RKO (cell line): ENCODE measurements at regions not wholly inside any gene's neighbourhood (a gene's known extent, or its start where the extent isn't known, plus 50 kb on each side); places are given as distances from the start of the nearest gene placed in this dataset.
"Not testable (repeated sequence)": the region's sequence is repeated elsewhere in the genome, so short reads cannot be mapped to it uniquely, and the experiment has no call there.

Source experiments
- DNase-seq: peaks from one replicate; pipeline ENCODE4 v3.0.0-alpha.2; 2016; ENCODE audit warnings: low spot score

- DNase-seq = not testable (repeated sequence)
These were observed 1711.3 kb downstream of the KHDRBS2 start for GRCh38 chr6:60574723-60575122.

- DNase-seq = peak; percentile 44
These were observed 1713.4 kb downstream of the KHDRBS2 start for GRCh38 chr6:60572607-60573006.

DNA sequence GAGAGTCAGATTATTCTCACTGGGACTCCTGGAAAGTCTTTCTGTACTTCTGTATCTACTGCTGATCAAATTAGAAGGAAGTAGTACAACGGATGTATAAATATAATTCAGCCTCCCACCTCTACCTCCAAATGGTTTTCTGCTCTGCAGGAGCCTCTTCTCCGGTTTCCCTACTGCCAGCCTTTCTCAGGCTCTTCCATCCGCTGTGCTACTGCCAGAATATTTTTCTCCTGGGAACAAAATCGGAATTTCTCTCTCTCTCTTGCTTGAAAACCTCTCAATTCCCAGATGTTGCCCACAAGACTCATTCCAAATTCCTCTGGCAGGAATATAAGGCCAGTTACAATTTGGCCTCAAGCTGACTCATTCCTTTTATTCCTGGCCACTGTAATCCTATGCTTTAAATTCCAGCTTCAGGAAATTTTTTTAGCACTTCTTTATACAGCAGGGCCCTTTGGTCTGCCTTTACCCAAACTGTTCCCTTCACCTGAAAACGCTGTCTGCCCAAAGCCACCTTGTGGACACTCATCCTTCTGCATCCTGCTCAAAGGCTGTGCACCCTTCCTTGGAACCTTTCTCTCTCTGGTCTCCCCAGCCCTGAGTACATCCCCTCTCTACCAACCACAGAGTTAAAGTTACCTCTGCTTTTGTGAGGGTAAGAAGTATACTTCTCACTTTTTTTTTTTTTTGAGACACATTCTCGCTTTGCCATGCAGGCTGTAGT, 1714.6 kb downstream of the KHDRBS2 start:
- not testable (repeated sequence) for DNase-seq

DNA sequence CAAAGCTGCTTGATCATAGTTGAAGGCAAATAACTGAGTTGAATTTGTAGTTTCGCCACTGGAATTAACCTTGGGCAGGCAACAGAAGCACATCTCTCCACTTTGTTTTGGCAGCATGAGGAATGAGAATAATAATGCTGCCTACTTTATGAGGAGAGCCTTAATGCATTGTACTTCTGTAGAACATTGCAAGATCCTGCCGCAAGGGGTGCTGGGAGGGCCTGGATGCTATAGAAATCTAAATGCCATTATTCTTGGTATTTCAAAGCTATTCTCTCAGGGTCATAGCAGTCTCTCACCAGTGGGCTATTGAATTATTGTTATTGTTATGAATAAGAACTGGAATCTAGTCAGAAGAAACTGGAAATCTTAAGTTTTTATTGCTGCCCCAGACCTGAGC, 1715.4 kb downstream of the KHDRBS2 start:
- DNase-seq = not testable (repeated sequence)

- peak; percentile 61 for DNase-seq
These were observed 1718.4 kb downstream of the KHDRBS2 start for GRCh38 chr6:60567447-60568187.

- not testable (repeated sequence) for DNase-seq
These were observed 1719.6 kb downstream of the KHDRBS2 start for GRCh38 chr6:60566387-60566786.

DNA sequence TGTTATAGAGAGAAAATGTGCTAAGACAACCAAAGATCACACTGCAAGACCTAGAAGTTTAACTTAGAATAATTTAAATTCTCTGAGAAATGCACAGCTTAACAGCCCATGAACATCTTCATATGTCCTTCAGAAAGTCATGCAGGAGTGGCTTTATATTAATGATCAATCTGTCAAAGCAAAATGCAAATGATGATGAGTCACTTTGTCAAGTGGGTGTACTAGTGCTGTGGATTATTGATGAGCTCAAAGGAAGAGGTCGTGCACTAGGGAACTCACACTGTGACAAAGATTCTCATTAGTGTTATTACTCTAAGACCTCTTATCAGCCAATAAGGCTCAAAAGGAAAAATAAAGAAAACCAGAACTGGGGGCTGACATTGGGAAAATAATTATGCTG, 1726.3 kb downstream of the KHDRBS2 start:
- DNase-seq = not testable (repeated sequence)

DNA sequence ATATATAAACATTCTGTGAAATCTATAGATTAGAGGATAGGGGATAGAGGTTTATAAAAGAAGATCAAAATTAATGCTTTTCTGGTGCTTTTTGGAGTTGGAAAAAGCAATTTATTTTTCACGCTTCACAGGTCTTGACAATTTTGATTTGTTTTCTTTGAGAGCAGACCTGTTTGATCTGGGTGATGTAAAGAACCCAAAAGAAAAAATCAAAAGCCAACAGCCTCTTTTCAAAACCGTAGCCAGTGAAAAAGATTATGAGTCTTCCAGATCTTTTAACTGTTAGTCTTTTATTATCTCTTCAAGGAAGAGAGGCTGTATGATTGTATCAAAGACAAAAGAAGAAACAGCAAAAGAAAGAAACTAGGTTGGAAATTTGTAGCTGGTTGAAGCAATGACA, 1738.7 kb downstream of the KHDRBS2 start:
- not testable (repeated sequence) for DNase-seq

GRCh38 chr6:60524770-60525169, 1761.3 kb downstream of the KHDRBS2 start:
- DNase-seq = not testable (repeated sequence)

GRCh38 chr6:60477747-60478146, 1808.3 kb downstream of the KHDRBS2 start:
- DNase-seq = peak; percentile 11

- DNase-seq = not testable (repeated sequence)
These were observed 1812.2 kb downstream of the KHDRBS2 start for GRCh38 chr6:60473805-60474204.

DNA sequence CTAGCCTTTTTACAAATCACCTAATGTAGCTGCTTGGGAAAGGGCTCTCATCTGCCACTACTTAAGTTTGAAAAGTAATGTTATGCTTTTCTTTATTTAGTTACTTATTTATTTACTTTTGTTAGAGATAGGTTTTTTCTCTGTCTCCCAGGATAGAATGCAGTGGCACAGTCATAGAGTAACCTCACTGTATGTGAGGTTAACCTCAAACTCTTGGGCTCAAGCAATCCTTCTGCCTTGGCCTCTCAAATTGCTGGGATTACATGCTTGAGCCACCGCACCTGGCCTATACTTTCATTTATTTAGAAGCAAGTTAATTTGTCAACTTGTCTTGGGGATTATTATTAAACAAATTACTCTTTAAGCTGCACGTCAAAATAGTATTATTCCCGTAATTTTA, 1814.6 kb downstream of the KHDRBS2 start:
- DNase-seq = not testable (repeated sequence)

DNA sequence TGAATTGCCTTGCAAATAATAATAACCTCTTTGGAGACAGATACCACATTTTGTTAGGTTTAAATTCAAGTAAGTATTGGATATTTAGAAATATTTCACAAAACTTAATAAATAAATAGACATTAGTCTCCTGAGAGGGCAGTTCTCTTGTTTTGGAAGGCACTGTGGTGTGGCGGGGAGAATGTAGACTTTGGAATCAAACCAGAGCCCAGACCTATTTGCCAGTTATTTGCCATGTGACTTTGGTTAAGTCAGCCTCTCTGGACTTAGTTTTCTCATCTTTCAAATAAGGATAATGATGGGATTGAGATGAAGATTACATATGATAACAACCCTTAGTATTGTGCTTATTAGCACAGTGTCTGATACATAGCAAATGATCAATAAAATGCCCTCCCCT, 1835.6 kb downstream of the KHDRBS2 start:
- DNase-seq = not testable (repeated sequence)

GRCh38 chr6:60444532-60444931, 1841.5 kb downstream of the KHDRBS2 start:
- DNase-seq = not testable (repeated sequence)

GRCh38 chr6:60439709-60440108, 1846.3 kb downstream of the KHDRBS2 start:
- DNase-seq = not testable (repeated sequence)

DNA sequence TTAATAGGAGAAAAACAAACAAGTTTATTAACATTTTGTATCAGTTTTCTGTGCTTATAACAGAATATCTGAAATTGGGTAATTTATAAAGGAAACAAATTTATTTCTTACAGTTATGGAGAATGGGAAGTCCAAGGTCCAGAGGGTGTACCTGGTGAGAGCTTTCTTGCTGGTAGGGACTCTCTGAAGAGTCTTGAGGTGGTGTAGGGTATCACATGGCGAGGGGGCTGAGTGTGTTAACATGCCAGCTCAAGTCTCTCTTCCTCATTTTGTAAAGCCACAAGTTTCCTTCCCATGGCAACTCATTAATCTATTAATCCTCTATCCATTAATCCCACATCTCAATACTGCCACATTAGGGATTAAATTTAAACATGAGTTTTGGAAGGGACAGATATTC, 1863.3 kb downstream of the KHDRBS2 start:
- DNase-seq = not testable (repeated sequence)

- not testable (repeated sequence) for DNase-seq
These were observed 1869.9 kb downstream of the KHDRBS2 start for GRCh38 chr6:60416118-60416517.

- not testable (repeated sequence) for DNase-seq
These were observed 1877.3 kb downstream of the KHDRBS2 start for GRCh38 chr6:60408747-60409146.

DNA sequence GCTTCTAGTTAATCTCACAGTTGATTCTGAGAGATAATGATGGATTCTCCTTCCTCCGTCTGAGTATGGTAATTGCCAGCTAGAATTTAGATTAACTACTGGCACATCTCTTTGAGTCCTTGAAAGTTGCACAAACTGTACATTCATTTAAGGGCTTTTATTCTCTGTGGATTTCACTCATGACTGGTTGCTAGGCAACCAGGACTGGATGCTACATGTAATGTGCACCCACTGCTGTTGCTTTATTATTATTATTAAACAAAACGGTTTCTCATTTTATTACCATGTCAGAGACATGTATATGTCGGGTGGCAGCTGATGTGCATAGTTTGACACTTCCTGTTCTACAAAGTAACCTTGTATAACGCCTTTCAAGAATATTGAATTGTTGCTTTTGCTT, 1882.8 kb downstream of the KHDRBS2 start:
- not testable (repeated sequence) for DNase-seq

GRCh38 chr6:60402490-60402889, 1883.5 kb downstream of the KHDRBS2 start:
- not testable (repeated sequence) for DNase-seq

DNA sequence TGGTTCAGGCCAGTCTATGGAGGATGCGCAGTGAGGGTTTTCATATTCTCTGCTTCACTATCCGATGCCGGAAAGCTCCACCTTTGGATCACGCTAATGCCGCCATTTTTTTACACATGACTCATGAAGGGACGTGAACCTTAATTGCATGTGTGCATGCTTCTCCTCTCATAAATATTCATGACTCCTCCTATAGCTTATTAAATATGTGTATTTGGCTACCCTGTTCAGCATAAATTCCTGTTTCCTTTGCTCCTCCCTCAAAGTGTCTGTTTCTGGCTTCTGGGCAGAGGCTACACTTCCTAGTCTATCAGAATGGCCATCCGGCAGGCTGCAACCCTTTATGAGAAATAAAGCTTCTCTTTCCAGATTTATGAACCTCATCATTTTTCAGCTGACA, 1890.8 kb downstream of the KHDRBS2 start:
- not testable (repeated sequence) for DNase-seq

DNA sequence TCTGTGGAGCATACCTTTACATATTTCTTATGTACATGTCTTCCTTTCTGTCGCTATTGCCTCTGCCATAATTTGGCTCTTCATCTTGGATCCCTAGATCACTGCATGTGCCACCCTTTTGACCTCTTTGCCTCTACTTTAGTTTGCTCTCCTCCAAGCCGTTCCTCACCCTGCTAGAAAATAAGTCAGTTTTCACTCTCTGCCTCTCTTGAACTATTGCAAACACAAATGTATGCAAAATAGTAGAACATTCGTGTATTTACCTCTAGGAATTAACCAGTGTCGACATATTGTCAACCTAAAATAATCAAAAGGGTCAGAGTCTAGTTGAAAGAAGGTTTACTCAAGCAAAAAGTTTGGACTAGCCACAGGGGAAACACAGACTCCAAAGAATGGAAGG, 1893.1 kb downstream of the KHDRBS2 start:
- not testable (repeated sequence) for DNase-seq

GRCh38 chr6:60389094-60389493, 1896.9 kb downstream of the KHDRBS2 start:
- DNase-seq = not testable (repeated sequence)
